H1 (cell line): ENCODE measurements at regions not wholly inside any gene's neighbourhood (a gene's known extent, or its start where the extent isn't known, plus 50 kb on each side); places are given as distances from the start of the nearest gene placed in this dataset.

Experiments used
- CTCF ChIA-PET: fragments of 300-600 bp; sonication (Branson Sonifier 250); formaldehyde crosslinking; loops from one replicate; lab custom pipeline; 2021; ENCODE audit not compliant: partially characterized antibody; lab: Charles Lee
- POLR2A ChIA-PET: fragments of 300-600 bp; sonication (Branson Sonifier 250); formaldehyde crosslinking; loops from one replicate; lab custom pipeline; 2021; ENCODE audit warnings: inconsistent platforms; ENCODE audit not compliant: partially characterized antibody; lab: Charles Lee
- DNase-seq, 2 experiments: peaks; one replicate each; pipeline versions ENCODE4 v3.0.0 to v3.0.0-alpha.2; 2010 to 2022; ENCODE audit warnings: low spot score in 2 of 2, low read depth in 1 of 2, mixed read lengths in 1 of 2
- FAIRE-seq: peaks from 2 replicates; lab custom pipeline; 2011; peaks lifted over from hg19 to GRCh38; lab: Jason Lieb, UNC
- H2AFZ ChIP-seq: 2 replicates; pipeline ENCODE4 v1.8.1; 2012; ENCODE audit warnings: low read length, inconsistent platforms
- H2AK5ac ChIP-seq: 2 replicates; pipeline ENCODE4 v1.6.1; 2013; ENCODE audit warnings: low read depth, low read length
- H2BK120ac ChIP-seq: replicated peaks from 2 replicates; pipeline ENCODE3; 2013; ENCODE audit warnings: low read depth, low read length, inconsistent platforms
- H2BK12ac ChIP-seq: 2 replicates; pipeline ENCODE4 v1.6.1; 2013; ENCODE audit warnings: low read depth, low read length
- H2BK15ac ChIP-seq: 2 replicates; pipeline ENCODE4 v1.6.1; 2013; ENCODE audit warnings: low read length
- H2BK20ac ChIP-seq: 2 replicates; pipeline ENCODE4 v1.6.1; 2013; ENCODE audit warnings: low read length
- H2BK5ac ChIP-seq: 2 replicates; pipeline ENCODE4 v1.6.1; 2013; ENCODE audit warnings: low read depth, low read length
- H3K14ac ChIP-seq: 2 replicates; pipeline ENCODE4 v1.6.1; 2013; ENCODE audit warnings: inconsistent platforms; ENCODE audit not compliant: insufficient read length
- H3K18ac ChIP-seq: 2 replicates; pipeline ENCODE4 v1.6.1; 2013; ENCODE audit warnings: low read length; ENCODE audit errors: extremely low read depth
- H3K23ac ChIP-seq: 2 replicates; pipeline ENCODE4 v1.6.1; 2013; ENCODE audit warnings: inconsistent platforms; ENCODE audit not compliant: insufficient read length
- H3K23me2 ChIP-seq: 2 replicates; pipeline ENCODE4 v1.6.1; 2013; ENCODE audit warnings: low read depth, low read length
- H3K27ac ChIP-seq: 2 replicates; pipeline ENCODE4 v1.6.1; 2011; ENCODE audit warnings: low read depth, low read length, inconsistent platforms
- H3K27me3 ChIP-seq, 4 experiments: replicated peaks in 1 of 4; 1 replicate in 1 of 4; 2 replicates in 3 of 4; pipeline versions ENCODE4 v1.6.1 to v1.8.1; 2011 to 2013; ENCODE audit warnings: low read length in 3 of 4, mild to moderate bottlenecking in 3 of 4, inconsistent platforms in 2 of 4, mixed read lengths in 2 of 4, moderate library complexity in 1 of 4; ENCODE audit not compliant: control insufficient read depth in 3 of 4, insufficient read depth in 3 of 4; ENCODE audit errors: extremely low read depth in 1 of 4
- H3K36me3 ChIP-seq, 4 experiments: 2 replicates each; pipeline versions ENCODE4 v1.6.1 to v1.8.1; 2011 to 2013; ENCODE audit warnings: mild to moderate bottlenecking in 4 of 4, low read length in 3 of 4, moderate library complexity in 2 of 4, control low read depth in 1 of 4, inconsistent platforms in 1 of 4; ENCODE audit not compliant: insufficient read depth in 4 of 4, control insufficient read depth in 2 of 4
- H3K4ac ChIP-seq: replicated peaks from 2 replicates; pipeline ENCODE3; 2013; ENCODE audit warnings: low read length, low read depth, mixed read lengths, inconsistent platforms; ENCODE audit not compliant: insufficient read length
- H3K4me1 ChIP-seq, 4 experiments: replicated peaks in 1 of 4; 1 replicate in 1 of 4; 2 replicates in 3 of 4; pipeline versions ENCODE4 v1.6.1 to v1.8.1; 2011 to 2013; ENCODE audit warnings: low read length in 3 of 4, inconsistent platforms in 2 of 4, mixed read lengths in 1 of 4; ENCODE audit not compliant: insufficient read depth in 4 of 4, control insufficient read depth in 3 of 4
- H3K4me2 ChIP-seq, 2 experiments: 2 replicates each; pipeline versions ENCODE4 v1.6.1 to v1.8.1; 2011 to 2013; ENCODE audit warnings: low read depth in 2 of 2, low read length in 2 of 2, control low read depth in 1 of 2, inconsistent platforms in 1 of 2, mild to moderate bottlenecking in 1 of 2; ENCODE audit not compliant: insufficient read depth in 1 of 2
- H3K4me3 ChIP-seq, 4 experiments: fragments of 200-600, 300-600 bp in 1 of 4; sonication (generic), shearing (Covaris generic), sonication (Bioruptor Twin) in 1 of 4; 2 replicates each; pipeline versions ENCODE4 v1.5.1 to v1.8.1; 2011 to 2016; ENCODE audit warnings: low read length in 4 of 4, low read depth in 3 of 4, control low read depth in 2 of 4, inconsistent platforms in 2 of 4, mild to moderate bottlenecking in 2 of 4, mixed read lengths in 1 of 4, moderate library complexity in 1 of 4; ENCODE audit not compliant: insufficient read depth in 2 of 4; ENCODE audit errors: extremely low read depth in 1 of 4
- H3K56ac ChIP-seq: replicated peaks from 2 replicates; pipeline ENCODE3; 2013; ENCODE audit warnings: low read depth, mild to moderate bottlenecking, mixed read lengths, low read length, inconsistent platforms; ENCODE audit not compliant: insufficient read length
- H3K79me1 ChIP-seq: 2 replicates; pipeline ENCODE4 v1.6.1; 2013; ENCODE audit warnings: low read depth, low read length, control low read depth
- H3K79me2 ChIP-seq, 2 experiments: 2 replicates each; pipeline versions ENCODE4 v1.6.1 to v1.8.1; 2012 to 2013; ENCODE audit warnings: low read length in 2 of 2, mild to moderate bottlenecking in 2 of 2, inconsistent platforms in 1 of 2; ENCODE audit not compliant: insufficient read depth in 2 of 2, control insufficient read depth in 1 of 2
- H3K9ac ChIP-seq, 4 experiments: replicated peaks in 1 of 4; 1 replicate in 1 of 4; 2 replicates in 3 of 4; pipeline versions ENCODE4 v1.6.1 to v1.8.1; 2011 to 2013; ENCODE audit warnings: low read depth in 3 of 4, low read length in 3 of 4, control low read depth in 2 of 4, mild to moderate bottlenecking in 2 of 4, moderate library complexity in 2 of 4, inconsistent platforms in 1 of 4; ENCODE audit errors: extremely low read depth in 1 of 4
- H3K9me3 ChIP-seq, 2 experiments: 2 replicates each; pipeline versions ENCODE4 v1.6.1 to v1.8.1; 2012 to 2013; ENCODE audit warnings: mild to moderate bottlenecking in 2 of 2, moderate library complexity in 2 of 2, control low read depth in 1 of 2, inconsistent platforms in 1 of 2, low read depth in 1 of 2, low read length in 1 of 2, mixed read lengths in 1 of 2; ENCODE audit not compliant: insufficient read depth in 2 of 2
- H4K20me1 ChIP-seq, 2 experiments: replicated peaks in 1 of 2; 2 replicates each; pipeline versions ENCODE3 to v1.8.1; 2011 to 2013; ENCODE audit warnings: inconsistent platforms in 2 of 2, low read length in 2 of 2, mild to moderate bottlenecking in 1 of 2; ENCODE audit not compliant: insufficient read depth in 2 of 2, control insufficient read depth in 1 of 2
- H4K5ac ChIP-seq: 2 replicates; pipeline ENCODE4 v1.6.1; 2013; ENCODE audit warnings: low read length, low read depth, mixed read lengths, inconsistent platforms; ENCODE audit not compliant: insufficient read length
- H4K8ac ChIP-seq: 2 replicates; pipeline ENCODE4 v1.8.0; 2013; ENCODE audit warnings: mild to moderate bottlenecking, moderate library complexity, low read length, inconsistent platforms; ENCODE audit not compliant: insufficient read depth; ENCODE audit errors: extremely low read depth
- H4K91ac ChIP-seq: replicated peaks from 2 replicates; pipeline ENCODE3; 2013; ENCODE audit warnings: low read length, mixed read lengths, inconsistent platforms; ENCODE audit not compliant: insufficient read length
- ATF3 ChIP-seq: IDR thresholded peaks from 2 replicates; pipeline ENCODE4 v1.6.1; 2011; ENCODE audit warnings: low read depth, mild to moderate bottlenecking, low read length; ENCODE audit not compliant: insufficient read depth
- EZH2 ChIP-seq: fragments of 200-600 bp; sonication (generic); IDR thresholded peaks from 2 replicates; pipeline ENCODE4 v1.7.1; 2012; ENCODE audit warnings: low read depth, mild to moderate bottlenecking, moderate library complexity, low read length, inconsistent platforms; ENCODE audit not compliant: severe bottlenecking
- HDAC6 ChIP-seq: IDR thresholded peaks from one replicate; pipeline ENCODE4 v1.7.1; 2012; ENCODE audit warnings: low read depth, mild to moderate bottlenecking, inconsistent platforms, low read length, moderate library complexity
- TAF1 ChIP-seq: IDR thresholded peaks from 2 replicates; pipeline ENCODE4 v1.6.1; 2011; ENCODE audit warnings: mild to moderate bottlenecking, low read depth, low read length
- WGBS, 2 experiments: shearing (Covaris generic) in 1 of 2; methylation state at CpG; one replicate each; pipeline versions ENCODE4 v1.1.6 to v1.1.7; 2013 to 2015; ENCODE audit warnings: low lambda C conversion rate in 2 of 2, mixed read lengths in 2 of 2, inconsistent platforms in 1 of 2, low coverage in 1 of 2, missing lambda C conversion rate in 1 of 2; ENCODE audit not compliant: insufficient replicate concordance in 2 of 2, insufficient coverage in 1 of 2, insufficient read length in 1 of 2; ENCODE audit errors: extremely low coverage in 1 of 2, missing lambda C conversion rate in 1 of 2; 5-methylcytosine and 5-hydroxymethylcytosine counted together

DNA sequence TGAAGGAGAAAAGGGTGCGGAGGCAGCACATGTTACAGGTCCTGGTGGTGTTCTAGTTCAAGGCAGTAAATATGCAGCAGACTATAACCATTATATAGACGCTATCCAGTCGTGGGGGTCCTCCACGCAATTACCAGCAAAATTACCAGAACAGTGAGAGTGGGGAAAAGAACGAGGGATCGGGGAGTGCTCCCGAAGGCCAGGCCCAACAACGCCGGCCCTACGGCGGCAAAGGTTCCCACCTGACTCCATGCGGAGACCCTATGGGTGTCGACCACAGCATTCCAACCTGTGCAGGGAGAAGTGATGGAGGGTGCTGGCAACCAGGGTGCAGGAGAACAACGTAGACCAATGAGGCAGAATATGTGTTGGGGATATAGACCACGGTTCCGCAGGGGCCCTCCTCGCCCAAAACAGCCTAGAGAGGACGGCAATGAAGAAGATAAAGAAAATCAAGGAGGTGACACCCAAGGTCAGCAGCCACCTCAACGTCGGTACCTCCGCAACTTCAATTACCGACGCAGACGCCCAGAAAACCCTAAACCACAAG is 89.0 kb upstream of the TPM1 start:
- Histone ChIP-seq H3K79me1 (no peaks in the 10 kb centered on the region; the same call in 1 of the 2 replicates), H3K56ac (no peak overlapping the region), H4K5ac (no peak overlapping the region), H3K4me1 (no peaks in the 10 kb centered on the region; a peak in 1 of 7 replicates), H2AK5ac (no peak overlapping the region), H4K20me1 (no peaks in the 10 kb centered on the region), H3K18ac (no peak overlapping the region), H2BK5ac (no peak overlapping the region), H3K36me3 (no peaks in the 10 kb centered on the region), H3K9me3 (no peaks in the 10 kb centered on the region), H2BK12ac (no peak overlapping the region), H3K27me3 (no peaks in the 10 kb centered on the region), H3K14ac (no peak overlapping the region), H3K23ac (no peak overlapping the region), H2BK120ac (no peak overlapping the region), H3K4me3 (no peak overlapping the region), H3K79me2 (no peaks in the 10 kb centered on the region), H4K8ac (no peak overlapping the region), H2BK20ac (no peak overlapping the region), H3K23me2 (no peaks in the 10 kb centered on the region), H3K4ac (no peak overlapping the region), H3K4me2 (no peak overlapping the region), H2AFZ (no peak overlapping the region), H3K27ac (no peak overlapping the region), H4K91ac (no peak overlapping the region), H2BK15ac (no peak overlapping the region), H3K9ac (no peak overlapping the region)
- FAIRE-seq (no peak), DNase-seq (no peak)
- POLR2A ChIA-PET = no interaction called here
- WGBS, 2 experiments = 98% methylated on average over 24 of the region's 24 CpGs; no CpG with 5 or more reads in 1 of the 2 experiments
- CTCF ChIA-PET = no interaction called here
- no peak for TF ChIP-seq ATF3
- TF ChIP-seq HDAC6 = no peak
- TF ChIP-seq TAF1 = no peak
- no peak for TF ChIP-seq EZH2
